ENCODE measurements at regions not wholly inside any gene's neighbourhood (a gene's known extent, or its start where the extent isn't known, plus 50 kb on each side); places are given as distances from the start of the nearest gene placed in this dataset.
A peak's percentile ranks its signal among the peaks of the same experiment; 100 is the strongest.
"Not testable (repeated sequence)": the region's sequence is repeated elsewhere in the genome, so short reads cannot be mapped to it uniquely, and the experiment has no call there.

GRCh38 chr3:152621967-152622810 is 212.7 kb upstream of the P2RY1 start:
- DNase-seq (ENCODE audit: low spot score), result no peak

- DNase-seq (ENCODE audit: low spot score), result no peak
Measured at GRCh38 chr3:152622811-152623167, 212.1 kb upstream of the P2RY1 start.

GRCh38 chr3:152623286-152623911 is 211.5 kb upstream of the P2RY1 start:
- DNase-seq (ENCODE audit: low spot score), result no peak

- no peak for DNase-seq (ENCODE audit: low spot score)
Measured at GRCh38 chr3:152626226-152626625, 208.7 kb upstream of the P2RY1 start.

- no peak for DNase-seq (ENCODE audit: low spot score)
Measured at GRCh38 chr3:152628496-152628895, 206.4 kb upstream of the P2RY1 start.

GRCh38 chr3:152629363-152630122 is 205.4 kb upstream of the P2RY1 start:
- no peak for DNase-seq (ENCODE audit: low spot score)

GRCh38 chr3:152635389-152635788 is 199.5 kb upstream of the P2RY1 start:
- DNase-seq (ENCODE audit: low spot score), result no peak

GRCh38 chr3:152636651-152637050 is 198.3 kb upstream of the P2RY1 start:
- DNase-seq (ENCODE audit: low spot score), result no peak

GRCh38 chr3:152638214-152638613 is 196.7 kb upstream of the P2RY1 start:
- DNase-seq (ENCODE audit: low spot score), result no peak

- peak; percentile 29 for DNase-seq (ENCODE audit: low spot score)
Measured at GRCh38 chr3:152638707-152639450, 196.1 kb upstream of the P2RY1 start.

- DNase-seq (ENCODE audit: low spot score), result no peak
Measured at GRCh38 chr3:152641198-152641597, 193.7 kb upstream of the P2RY1 start.

GRCh38 chr3:152642658-152643057 is 192.3 kb upstream of the P2RY1 start:
- DNase-seq (ENCODE audit: low spot score), result no peak

- no peak for DNase-seq (ENCODE audit: low spot score)
Measured at GRCh38 chr3:152644478-152644877, 190.5 kb upstream of the P2RY1 start.

- DNase-seq (ENCODE audit: low spot score), result no peak
Measured at GRCh38 chr3:152646004-152646403, 188.9 kb upstream of the P2RY1 start.

GRCh38 chr3:152650177-152650576 is 184.8 kb upstream of the P2RY1 start:
- DNase-seq (ENCODE audit: low spot score), result peak; percentile 98

GRCh38 chr3:152650923-152651322 is 184.0 kb upstream of the P2RY1 start:
- not testable (repeated sequence) for DNase-seq (ENCODE audit: low spot score)

GRCh38 chr3:152656214-152656971 is 178.5 kb upstream of the P2RY1 start:
- peak; percentile 57 for DNase-seq (ENCODE audit: low spot score)

GRCh38 chr3:152656972-152657355 is 178.0 kb upstream of the P2RY1 start:
- DNase-seq (ENCODE audit: low spot score), result peak; percentile 67

- DNase-seq (ENCODE audit: low spot score), result no peak
Measured at GRCh38 chr3:152658977-152659720, 175.8 kb upstream of the P2RY1 start.

GRCh38 chr3:152662157-152662556 is 172.8 kb upstream of the P2RY1 start:
- DNase-seq (ENCODE audit: low spot score), result no peak

- DNase-seq (ENCODE audit: low spot score), result no peak
Measured at GRCh38 chr3:152664766-152665165, 170.2 kb upstream of the P2RY1 start.

Measured in pons (tissue), 1 donor.